AG04450 (cell line): ENCODE measurements at regions not wholly inside any gene's neighbourhood (a gene's known extent, or its start where the extent isn't known, plus 50 kb on each side); places are given as distances from the start of the nearest gene placed in this dataset.

Experiments used
- CTCF ChIA-PET: fragments of 300-600, 350-600 bp; formaldehyde crosslinking; extraction: SDS; loops from one replicate; lab custom pipeline; 2022; ENCODE audit warnings: antibody characterized with exemption, inconsistent platforms; lab: Charles Lee
- POLR2A ChIA-PET: fragments of 350-600 bp; formaldehyde crosslinking; extraction: SDS; loops from one replicate; lab custom pipeline; 2021; ENCODE audit warnings: antibody characterized with exemption, inconsistent platforms; lab: Yijun Ruan, JAX
- DNase-seq: peaks from one replicate; pipeline ENCODE4 v3.0.0-alpha.2; 2011; ENCODE audit warnings: low read depth, low spot score
- H3K27ac ChIP-seq: one replicate; pipeline ENCODE4 v1.5.1; 2012; ENCODE audit warnings: low read depth, low read length, control low read depth
- H3K27me3 ChIP-seq: one replicate; pipeline ENCODE4 v1.6.0; 2012; ENCODE audit warnings: low read length; ENCODE audit not compliant: control insufficient read depth, insufficient read depth
- H3K4me3 ChIP-seq: 2 replicates; pipeline ENCODE4 v1.5.1; 2011; ENCODE audit warnings: mild to moderate bottlenecking, low read depth, low read length, control low read depth
- H3K9me3 ChIP-seq: 2 replicates; pipeline ENCODE4 v1.5.1; 2012; ENCODE audit warnings: low read length; ENCODE audit not compliant: control insufficient read depth, insufficient read depth
- TF ChIP-seq, protein P1 (sequence below): IDR thresholded peaks from 2 replicates; pipeline ENCODE4 v1.5.1; 2011; ENCODE audit warnings: low read depth, low read length, control low read depth, inconsistent platforms

- POLR2A ChIA-PET = no interaction called here
These were observed 224.9 kb downstream of the ANKRD50 start for GRCh38 chr4:124487651-124488050.

GRCh38 chr4:124491361-124492145, 221.0 kb downstream of the ANKRD50 start:
- CTCF ChIA-PET = no interaction called here
- H3K4me3 ChIP-seq = no peak overlapping the region
- TF ChIP-seq, protein P1, sequence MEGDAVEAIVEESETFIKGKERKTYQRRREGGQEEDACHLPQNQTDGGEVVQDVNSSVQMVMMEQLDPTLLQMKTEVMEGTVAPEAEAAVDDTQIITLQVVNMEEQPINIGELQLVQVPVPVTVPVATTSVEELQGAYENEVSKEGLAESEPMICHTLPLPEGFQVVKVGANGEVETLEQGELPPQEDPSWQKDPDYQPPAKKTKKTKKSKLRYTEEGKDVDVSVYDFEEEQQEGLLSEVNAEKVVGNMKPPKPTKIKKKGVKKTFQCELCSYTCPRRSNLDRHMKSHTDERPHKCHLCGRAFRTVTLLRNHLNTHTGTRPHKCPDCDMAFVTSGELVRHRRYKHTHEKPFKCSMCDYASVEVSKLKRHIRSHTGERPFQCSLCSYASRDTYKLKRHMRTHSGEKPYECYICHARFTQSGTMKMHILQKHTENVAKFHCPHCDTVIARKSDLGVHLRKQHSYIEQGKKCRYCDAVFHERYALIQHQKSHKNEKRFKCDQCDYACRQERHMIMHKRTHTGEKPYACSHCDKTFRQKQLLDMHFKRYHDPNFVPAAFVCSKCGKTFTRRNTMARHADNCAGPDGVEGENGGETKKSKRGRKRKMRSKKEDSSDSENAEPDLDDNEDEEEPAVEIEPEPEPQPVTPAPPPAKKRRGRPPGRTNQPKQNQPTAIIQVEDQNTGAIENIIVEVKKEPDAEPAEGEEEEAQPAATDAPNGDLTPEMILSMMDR = no peak

More at GRCh38 chr4:124487651-124488050, 224.9 kb downstream of the ANKRD50 start:
- H3K9me3 ChIP-seq = no peaks in the 10 kb centered on the region
- no peak overlapping the region for H3K4me3 ChIP-seq
- DNase-seq = no peak
- no peaks in the 10 kb centered on the region for H3K27me3 ChIP-seq
- CTCF ChIA-PET = no interaction called here
- no peak overlapping the region for H3K27ac ChIP-seq
- TF ChIP-seq, protein P1 = no peak

DNA sequence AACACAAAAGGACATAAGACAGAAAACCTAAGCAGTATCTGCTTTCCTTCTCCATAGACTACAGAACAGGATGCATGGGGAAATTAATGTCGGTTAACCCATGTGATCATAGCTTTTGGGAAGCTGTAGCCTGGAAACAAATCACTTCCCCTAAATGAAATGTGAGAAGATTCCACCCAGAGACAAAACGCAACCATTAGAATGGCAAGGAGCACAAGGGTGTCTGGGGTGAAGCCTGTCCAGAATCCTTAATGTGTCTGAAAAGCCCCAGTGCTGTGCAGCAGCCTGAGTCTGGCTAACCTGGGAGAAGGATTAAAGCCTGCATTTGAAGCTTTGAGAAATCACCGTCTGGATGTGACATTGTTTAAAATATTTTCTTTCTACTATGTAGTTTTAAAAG, 213.3 kb downstream of the ANKRD50 start:
- TF ChIP-seq, protein P1 = no peak
- ChIA-PET CTCF (no interaction called here), POLR2A (no interaction called here)
- H3K4me3 ChIP-seq = no peak overlapping the region
- no peak overlapping the region for H3K27ac ChIP-seq
- H3K27me3 ChIP-seq = no peaks in the 10 kb centered on the region
- H3K9me3 ChIP-seq = no peaks in the 10 kb centered on the region; the same call in 1 of the 2 replicates
- no peak for DNase-seq

More at GRCh38 chr4:124491361-124492145, 221.0 kb downstream of the ANKRD50 start:
- POLR2A ChIA-PET = no interaction called here
- no peaks in the 10 kb centered on the region for H3K27me3 ChIP-seq
- DNase-seq = no peak
- H3K9me3 ChIP-seq = no peaks in the 10 kb centered on the region; the same call in 1 of the 2 replicates
- no peak overlapping the region for H3K27ac ChIP-seq

- TF ChIP-seq, protein P1 = no peak
- no peak overlapping the region for H3K27ac ChIP-seq
- no peak overlapping the region for H3K4me3 ChIP-seq
- H3K27me3 ChIP-seq = no peaks in the 10 kb centered on the region
- CTCF ChIA-PET = no interaction called here
- no peak for DNase-seq
- POLR2A ChIA-PET = no interaction called here
- no peaks in the 10 kb centered on the region for H3K9me3 ChIP-seq
These were observed 211.0 kb downstream of the ANKRD50 start for GRCh38 chr4:124501576-124501975.

GRCh38 chr4:124504431-124504830, 208.1 kb downstream of the ANKRD50 start:
- POLR2A ChIA-PET = no interaction called here
- TF ChIP-seq, protein P1 = no peak
- no peak for DNase-seq
- Histone ChIP-seq H3K27me3 (no peaks in the 10 kb centered on the region), H3K9me3 (no peaks in the 10 kb centered on the region), H3K4me3 (no peak overlapping the region), H3K27ac (no peak overlapping the region)
- CTCF ChIA-PET = no interaction called here
